Esophagus muscularis mucosa (tissue), 4 donors: ENCODE measurements at regions not wholly inside any gene's neighbourhood (a gene's known extent, or its start where the extent isn't known, plus 50 kb on each side); places are given as distances from the start of the nearest gene placed in this dataset.
A peak's percentile ranks its signal among the peaks of the same experiment; 100 is the strongest.

Source experiments
- DNase-seq: peaks from one replicate; pipeline ENCODE4 v3.0.0-alpha.2; 2017; ENCODE audit errors: extremely low spot score
- H3K27ac ChIP-seq, 4 donors: fragments of 200-600 bp; sonication (generic); replicated peaks in 1 of 4; 1 replicate in 3 of 4; 2 replicates in 1 of 4; pipeline ENCODE4 v1.5.1; 2016 to 2019; ENCODE audit warnings: mild to moderate bottlenecking in 1 of 4
- H3K27me3 ChIP-seq, 4 donors: fragments of 200-600 bp; sonication (generic); one replicate each; pipeline versions ENCODE4 v1.5.1 to v1.6.0; 2016 to 2019
- H3K36me3 ChIP-seq, 4 donors: fragments of 200-600 bp; sonication (generic); one replicate each; pipeline ENCODE4 v1.5.1; 2016 to 2019
- H3K4me1 ChIP-seq, 4 donors: fragments of 200-600 bp; sonication (generic); one replicate each; pipeline ENCODE4 v1.5.1; 2016 to 2019
- H3K4me3 ChIP-seq, 4 donors: fragments of 200-600 bp; sonication (generic); 1 replicate in 2 of 4; 2 replicates in 2 of 4; pipeline ENCODE4 v1.5.1; 2016 to 2019; ENCODE audit warnings: mild to moderate bottlenecking in 4 of 4, moderate library complexity in 1 of 4
- H3K9me3 ChIP-seq, 4 donors: fragments of 200-600 bp; sonication (generic); 1 replicate in 3 of 4; 2 replicates in 1 of 4; pipeline ENCODE4 v1.5.1; 2016 to 2019
- EP300 ChIP-seq: sonication (generic); formaldehyde crosslinking; IDR thresholded peaks from one replicate; pipeline ENCODE4 v1.6.1; 2017; ENCODE audit warnings: antibody characterized with exemption
- POLR2A ChIP-seq: fragments of 450-650 bp; IDR thresholded peaks from one replicate; pipeline ENCODE4 v1.6.1; 2017; ENCODE audit warnings: antibody characterized with exemption, moderate library complexity, mild to moderate bottlenecking, low read depth
- POLR2AphosphoS5 ChIP-seq, 2 donors: sonication (generic); formaldehyde crosslinking; IDR thresholded peaks; one replicate each; pipeline ENCODE4 v1.6.1; 2017; ENCODE audit warnings: antibody characterized with exemption in 2 of 2
- WGBS: methylation state at CpG from one replicate; pipeline ENCODE4 v1.1.5; 2018; 5-methylcytosine and 5-hydroxymethylcytosine counted together
- intact Hi-C: fragments of 100-400 bp; cut with DNase I; formaldehyde crosslinking; loops from one replicate; pipeline ENCODE4 v1.15.1; 2023
- TF ChIP-seq, protein P1 (sequence below), 3 experiments: fragments of 200-600 bp in 2 of 3; fragments of 450-650 bp in 1 of 3; sonication (generic) in 2 of 3; IDR thresholded peaks; one replicate each; pipeline ENCODE4 v1.5.1; 2017 to 2019; ENCODE audit warnings: antibody characterized with exemption in 3 of 3, mild to moderate bottlenecking in 2 of 3, moderate library complexity in 1 of 3

DNA sequence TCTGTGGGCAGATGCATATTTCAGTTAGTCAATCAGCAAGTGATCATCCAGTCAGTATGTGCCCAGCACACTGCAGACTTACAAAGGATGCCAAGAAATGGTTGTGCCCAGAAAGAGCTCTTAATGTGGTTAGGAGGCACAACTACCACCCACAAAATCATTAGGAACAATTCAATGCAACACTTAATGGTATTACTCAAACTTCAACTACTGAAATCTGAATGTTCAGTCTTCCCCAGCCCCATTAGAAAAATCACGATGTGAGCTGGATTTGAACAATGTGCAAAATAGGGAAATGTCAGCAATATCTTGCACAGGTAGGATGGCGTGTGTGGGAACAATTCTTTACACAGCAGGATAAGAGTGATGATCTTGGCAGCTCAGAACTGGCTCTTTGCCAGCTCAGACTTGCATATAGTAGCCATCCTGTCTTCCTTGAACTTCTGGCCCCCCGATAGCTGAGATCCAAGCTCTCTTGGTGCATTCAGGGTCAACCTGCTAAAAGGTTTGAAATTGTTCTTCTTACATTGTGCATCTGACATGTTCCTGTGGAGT lies 556.7 kb upstream of the HTR1E start:
- no peaks in the 10 kb centered on the region for H3K27me3 ChIP-seq
- 74% methylated on average over 3 of the region's 3 CpGs for WGBS
- TF ChIP-seq POLR2A (no peak), EP300 (no peak), POLR2AphosphoS5 (IDR thresholded peaks at IDR 0.05) (no peak)
- TF ChIP-seq, protein P1, sequence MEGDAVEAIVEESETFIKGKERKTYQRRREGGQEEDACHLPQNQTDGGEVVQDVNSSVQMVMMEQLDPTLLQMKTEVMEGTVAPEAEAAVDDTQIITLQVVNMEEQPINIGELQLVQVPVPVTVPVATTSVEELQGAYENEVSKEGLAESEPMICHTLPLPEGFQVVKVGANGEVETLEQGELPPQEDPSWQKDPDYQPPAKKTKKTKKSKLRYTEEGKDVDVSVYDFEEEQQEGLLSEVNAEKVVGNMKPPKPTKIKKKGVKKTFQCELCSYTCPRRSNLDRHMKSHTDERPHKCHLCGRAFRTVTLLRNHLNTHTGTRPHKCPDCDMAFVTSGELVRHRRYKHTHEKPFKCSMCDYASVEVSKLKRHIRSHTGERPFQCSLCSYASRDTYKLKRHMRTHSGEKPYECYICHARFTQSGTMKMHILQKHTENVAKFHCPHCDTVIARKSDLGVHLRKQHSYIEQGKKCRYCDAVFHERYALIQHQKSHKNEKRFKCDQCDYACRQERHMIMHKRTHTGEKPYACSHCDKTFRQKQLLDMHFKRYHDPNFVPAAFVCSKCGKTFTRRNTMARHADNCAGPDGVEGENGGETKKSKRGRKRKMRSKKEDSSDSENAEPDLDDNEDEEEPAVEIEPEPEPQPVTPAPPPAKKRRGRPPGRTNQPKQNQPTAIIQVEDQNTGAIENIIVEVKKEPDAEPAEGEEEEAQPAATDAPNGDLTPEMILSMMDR (IDR thresholded peaks at IDR 0.05) = no peak
- intact Hi-C loops = no loop called here
- no peaks in the 10 kb centered on the region for H3K4me1 ChIP-seq
- H3K27ac ChIP-seq = no peak overlapping the region
- H3K4me3 ChIP-seq = no peak overlapping the region
- no peak for DNase-seq
- no peaks in the 10 kb centered on the region for H3K36me3 ChIP-seq
- peaks cover 0 to 6% (median 3%) of the 10 kb centered on the region in 4 donors for H3K9me3 ChIP-seq

DNA sequence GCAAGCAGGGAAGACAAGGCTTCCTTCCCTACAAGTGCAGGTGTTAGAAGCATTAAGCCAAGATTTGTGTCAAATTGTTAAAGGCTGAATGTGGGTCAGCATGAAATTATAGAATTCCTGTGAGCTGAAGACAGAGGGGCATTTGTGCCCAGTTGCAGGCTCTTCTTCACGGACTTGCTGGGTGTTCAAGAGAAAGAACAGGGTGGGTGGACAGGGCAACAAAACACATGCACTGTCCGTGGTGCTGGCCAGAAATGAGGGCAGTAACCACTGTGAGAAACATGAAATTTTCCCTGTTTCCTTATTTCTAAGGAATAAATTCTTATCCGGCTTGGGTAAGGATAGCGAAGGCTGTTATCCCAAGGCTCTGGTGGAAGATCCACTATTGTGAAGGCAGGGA lies 579.5 kb upstream of the HTR1E start:
- DNase-seq = no peak
- WGBS = 57% methylated on average over 4 of the region's 4 CpGs
- Histone ChIP-seq H3K9me3 (no peaks in the 10 kb centered on the region), H3K27ac (no peak overlapping the region), H3K4me3 (no peak overlapping the region), H3K36me3 (no peaks in the 10 kb centered on the region), H3K4me1 (no peaks in the 10 kb centered on the region), H3K27me3 (no peaks in the 10 kb centered on the region)
- TF ChIP-seq, protein P1 (IDR thresholded peaks at IDR 0.05) = no peak
- TF ChIP-seq POLR2A (no peak), EP300 (no peak), POLR2AphosphoS5 (IDR thresholded peaks at IDR 0.05) (no peak)
- intact Hi-C loops = no loop called here

DNA sequence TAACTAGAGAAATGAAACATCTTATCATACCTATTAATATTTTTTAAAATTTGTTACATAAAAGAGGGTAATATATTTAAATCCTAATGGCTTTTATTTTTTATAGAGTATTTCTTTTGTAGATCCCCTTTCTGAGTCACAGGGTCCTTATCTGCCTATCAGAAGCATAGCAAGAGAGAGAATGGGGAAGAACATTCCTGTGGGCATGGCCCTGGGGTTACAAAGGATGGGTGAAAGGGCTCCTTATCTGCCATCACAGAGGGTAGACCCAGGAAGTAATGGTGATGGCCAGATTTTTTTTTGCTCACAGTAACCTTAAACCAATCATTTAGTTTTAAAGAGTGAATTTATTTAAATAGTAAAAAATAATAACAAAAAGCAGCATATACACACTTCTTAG lies 582.1 kb upstream of the HTR1E start:
- no peaks in the 10 kb centered on the region for H3K36me3 ChIP-seq
- no peaks in the 10 kb centered on the region for H3K4me1 ChIP-seq
- intact Hi-C loops = no loop called here
- TF ChIP-seq, protein P1 (IDR thresholded peaks at IDR 0.05) = no peak
- no peak for TF ChIP-seq EP300
- TF ChIP-seq POLR2AphosphoS5 (IDR thresholded peaks at IDR 0.05) = no peak
- no peak for TF ChIP-seq POLR2A
- peak; percentile 39 for DNase-seq
- no peaks in the 10 kb centered on the region for H3K27me3 ChIP-seq
- H3K9me3 ChIP-seq = no peaks in the 10 kb centered on the region
- H3K27ac ChIP-seq = no peak overlapping the region
- no peak overlapping the region for H3K4me3 ChIP-seq

DNA sequence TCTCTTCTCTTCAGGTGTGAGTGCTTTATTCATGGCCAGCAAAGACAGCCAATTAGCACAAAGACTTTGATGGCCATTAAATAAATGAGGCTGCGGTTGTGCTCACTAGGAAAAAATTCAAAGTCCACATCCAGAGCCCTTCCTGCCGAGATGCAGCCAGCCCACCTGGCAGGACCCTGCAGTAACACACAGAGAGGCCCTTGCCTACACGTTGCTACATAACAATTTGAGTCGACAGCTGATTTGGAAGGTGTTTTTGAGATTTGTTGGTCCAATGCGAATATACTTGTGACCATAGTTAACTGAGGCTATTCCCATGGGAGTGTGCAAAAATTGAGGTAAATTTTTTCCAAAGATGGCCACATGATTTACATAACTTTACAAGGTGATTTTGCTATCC lies 605.4 kb upstream of the HTR1E start:
- 7% methylated on average over 5 of the region's 5 CpGs for WGBS
- DNase-seq = no peak
- Histone ChIP-seq H3K27me3 (no peaks in the 10 kb centered on the region), H3K4me3 (no peak overlapping the region), H3K9me3 (no peaks in the 10 kb centered on the region), H3K36me3 (no peaks in the 10 kb centered on the region), H3K27ac (peak overlapping the region in 1 of 4 donors; percentile 11), H3K4me1 (peaks cover 0 to 21% (median 18%) of the 10 kb centered on the region in 4 donors)
- no peak for TF ChIP-seq POLR2AphosphoS5 (IDR thresholded peaks at IDR 0.05)
- TF ChIP-seq POLR2A = no peak
- TF ChIP-seq EP300 = no peak
- TF ChIP-seq, protein P1 (IDR thresholded peaks at IDR 0.05) = no peak
- intact Hi-C loops = no loop called here

DNA sequence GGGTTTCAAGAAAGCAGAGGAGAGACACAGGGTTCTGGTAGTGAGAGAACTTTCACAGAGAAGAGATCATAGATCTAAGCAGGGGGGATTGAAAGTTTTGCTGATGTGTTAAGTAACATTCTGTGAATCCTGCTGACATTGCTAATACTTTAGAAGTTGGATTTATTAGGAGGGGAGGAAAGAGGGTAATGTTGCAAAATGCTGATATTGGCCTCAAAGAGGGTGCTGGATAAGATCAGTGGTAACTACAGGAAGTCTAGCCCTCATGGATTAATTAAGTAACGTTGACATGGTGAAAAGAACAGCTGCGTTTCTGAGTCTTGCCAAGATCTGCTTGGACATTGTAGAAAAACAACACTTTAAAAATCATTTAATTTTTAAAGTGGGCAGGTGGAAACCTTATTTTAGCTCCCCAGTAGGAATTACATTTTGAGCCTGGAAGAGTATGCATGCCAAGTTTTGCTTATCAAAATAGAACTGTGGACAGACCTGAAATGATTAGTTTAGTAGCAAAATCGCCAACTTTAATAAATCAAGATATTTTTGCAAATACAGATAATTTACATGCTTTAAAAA lies 606.0 kb upstream of the HTR1E start:
- DNase-seq = no peak
- 4% methylated on average over 3 of the region's 3 CpGs for WGBS
- no peaks in the 10 kb centered on the region for H3K36me3 ChIP-seq
- peak overlapping the region in 2 of 4 donors; percentile 11 to 43 for H3K27ac ChIP-seq
- H3K4me1 ChIP-seq = peaks cover 0 to 21% (median 18%) of the 10 kb centered on the region in 4 donors
- H3K4me3 ChIP-seq = no peak overlapping the region
- H3K9me3 ChIP-seq = no peaks in the 10 kb centered on the region
- TF ChIP-seq POLR2A (no peak), POLR2AphosphoS5 (IDR thresholded peaks at IDR 0.05) (peak in 1 of 2 donors; percentile 27), EP300 (no peak)
- intact Hi-C loops = no loop called here
- H3K27me3 ChIP-seq = no peaks in the 10 kb centered on the region
